ENCODE measurements at regions not wholly inside any gene's neighbourhood (a gene's known extent, or its start where the extent isn't known, plus 50 kb on each side); places are given as distances from the start of the nearest gene placed in this dataset.
"Not testable (repeated sequence)": the region's sequence is repeated elsewhere in the genome, so short reads cannot be mapped to it uniquely, and the experiment has no call there.

- no peak for DNase-seq
Measured at GRCh38 chr2:144003460-144004075, 516.4 kb downstream of the ZEB2 start.

GRCh38 chr2:143996974-143997373 is 522.9 kb downstream of the ZEB2 start:
- no peak for DNase-seq

GRCh38 chr2:143994961-143995360 is 525.0 kb downstream of the ZEB2 start:
- DNase-seq: no peak

- not testable (repeated sequence) for DNase-seq
Measured at GRCh38 chr2:143991596-143991995, 528.3 kb downstream of the ZEB2 start.

GRCh38 chr2:143988082-143988481 is 531.8 kb downstream of the ZEB2 start:
- DNase-seq: no peak

GRCh38 chr2:143981428-143981827 is 538.5 kb downstream of the ZEB2 start:
- no peak for DNase-seq

GRCh38 chr2:143977356-143977755 is 542.6 kb downstream of the ZEB2 start:
- DNase-seq: no peak

- DNase-seq: no peak
Measured at GRCh38 chr2:143975216-143975615, 544.7 kb downstream of the ZEB2 start.

- DNase-seq: no peak
Measured at GRCh38 chr2:143974262-143974661, 545.7 kb downstream of the ZEB2 start.

- no peak for DNase-seq
Measured at GRCh38 chr2:143968860-143969259, 551.1 kb downstream of the ZEB2 start.

GRCh38 chr2:143968360-143968759 is 551.6 kb downstream of the ZEB2 start:
- no peak for DNase-seq

- no peak for DNase-seq
Measured at GRCh38 chr2:143965493-143966164, 554.3 kb downstream of the ZEB2 start.

- DNase-seq: no peak
Measured at GRCh38 chr2:143964891-143965290, 555.0 kb downstream of the ZEB2 start.

- DNase-seq: no peak
Measured at GRCh38 chr2:143960177-143960576, 559.7 kb downstream of the ZEB2 start.

- DNase-seq: no peak
Measured at GRCh38 chr2:143957321-143957720, 562.6 kb downstream of the ZEB2 start.

GRCh38 chr2:143955401-143956065 is 564.4 kb downstream of the ZEB2 start:
- no peak for DNase-seq

- DNase-seq: no peak
Measured at GRCh38 chr2:143954844-143955243, 565.1 kb downstream of the ZEB2 start.

- DNase-seq: no peak
Measured at GRCh38 chr2:143954186-143954585, 565.7 kb downstream of the ZEB2 start.

GRCh38 chr2:143953451-143954030 is 566.4 kb downstream of the ZEB2 start:
- DNase-seq: no peak

GRCh38 chr2:143952536-143952935 is 567.4 kb downstream of the ZEB2 start:
- no peak for DNase-seq

GRCh38 chr2:143950704-143951103 is 569.2 kb downstream of the ZEB2 start:
- DNase-seq: no peak

GRCh38 chr2:143949121-143949848 is 570.6 kb downstream of the ZEB2 start:
- DNase-seq: peak; percentile 66

- no peak for DNase-seq
Measured at GRCh38 chr2:143948710-143949109, 571.2 kb downstream of the ZEB2 start.

All from activated CD4-positive, alpha-beta T cell treated with anti-CD3 and anti-CD28 coated beads, Interleukin-10, Interleukin-2, amounts not matched to agents 100 ng/mL and 50 ng/mL, durations not matched to agents 16 hours and 8 hours (primary cell).